Suprapubic skin (tissue), 4 donors: ENCODE measurements at regions not wholly inside any gene's neighbourhood (a gene's known extent, or its start where the extent isn't known, plus 50 kb on each side); places are given as distances from the start of the nearest gene placed in this dataset.

Source experiments
- CTCF ChIP-seq, 2 donors: fragments of 200-600 bp in 1 of 2; fragments of 450-650 bp in 1 of 2; sonication (generic) in 1 of 2; IDR thresholded peaks; one replicate each; pipeline ENCODE4 v1.5.1; 2016 to 2019; ENCODE audit warnings: antibody characterized with exemption in 2 of 2, mild to moderate bottlenecking in 1 of 2, moderate library complexity in 1 of 2
- EP300 ChIP-seq: sonication (generic); formaldehyde crosslinking; IDR thresholded peaks from one replicate; pipeline ENCODE4 v1.6.1; 2017; ENCODE audit warnings: antibody characterized with exemption
- POLR2A ChIP-seq, 2 donors: fragments of 450-650 bp; IDR thresholded peaks; one replicate each; pipeline ENCODE4 v1.6.1; 2017; ENCODE audit warnings: antibody characterized with exemption in 2 of 2, mild to moderate bottlenecking in 2 of 2, moderate library complexity in 2 of 2
- POLR2AphosphoS5 ChIP-seq, 3 donors: sonication (generic); formaldehyde crosslinking; IDR thresholded peaks; one replicate each; pipeline ENCODE4 v1.6.1; 2017; ENCODE audit warnings: antibody characterized with exemption in 3 of 3

- no peak for TF ChIP-seq POLR2A (IDR thresholded peaks at IDR 0.05)
- TF ChIP-seq CTCF (IDR thresholded peaks at IDR 0.05), result no peak
- no peak for TF ChIP-seq EP300
- no peak for TF ChIP-seq POLR2AphosphoS5 (IDR thresholded peaks at IDR 0.05)
These were observed 976.9 kb downstream of the BRINP3 start for GRCh38 chr1:189500778-189501177.
